ENCODE measurements at regions not wholly inside any gene's neighbourhood (a gene's known extent, or its start where the extent isn't known, plus 50 kb on each side); places are given as distances from the start of the nearest gene placed in this dataset.
"Not testable (repeated sequence)": the region's sequence is repeated elsewhere in the genome, so short reads cannot be mapped to it uniquely, and the experiment has no call there.

- no peak for DNase-seq (ENCODE audit: low spot score)
Measured at GRCh38 chr10:25804505-25804904, 129.5 kb upstream of the MYO3A start.

GRCh38 chr10:25805986-25806385 is 128.0 kb upstream of the MYO3A start:
- no peak for DNase-seq (ENCODE audit: low spot score)

GRCh38 chr10:25808372-25808771 is 125.7 kb upstream of the MYO3A start:
- DNase-seq (ENCODE audit: low spot score), result no peak

- no peak for DNase-seq (ENCODE audit: low spot score)
Measured at GRCh38 chr10:25811052-25811685, 122.9 kb upstream of the MYO3A start.

GRCh38 chr10:25813511-25813910 is 120.5 kb upstream of the MYO3A start:
- no peak for DNase-seq (ENCODE audit: low spot score)

- no peak for DNase-seq (ENCODE audit: low spot score)
Measured at GRCh38 chr10:25815236-25815635, 118.8 kb upstream of the MYO3A start.

- DNase-seq (ENCODE audit: low spot score), result no peak
Measured at GRCh38 chr10:25815999-25816768, 117.8 kb upstream of the MYO3A start.

- DNase-seq (ENCODE audit: low spot score), result no peak
Measured at GRCh38 chr10:25817200-25817599, 116.8 kb upstream of the MYO3A start.

GRCh38 chr10:25818751-25819150 is 115.3 kb upstream of the MYO3A start:
- DNase-seq (ENCODE audit: low spot score), result no peak

GRCh38 chr10:25820472-25820871 is 113.6 kb upstream of the MYO3A start:
- DNase-seq (ENCODE audit: low spot score), result no peak

GRCh38 chr10:25820874-25821273 is 113.2 kb upstream of the MYO3A start:
- DNase-seq (ENCODE audit: low spot score), result no peak

GRCh38 chr10:25824050-25824449 is 110.0 kb upstream of the MYO3A start:
- no peak for DNase-seq (ENCODE audit: low spot score)

GRCh38 chr10:25828475-25828874 is 105.6 kb upstream of the MYO3A start:
- DNase-seq (ENCODE audit: low spot score), result no peak

GRCh38 chr10:25831080-25831479 is 102.9 kb upstream of the MYO3A start:
- no peak for DNase-seq (ENCODE audit: low spot score)

GRCh38 chr10:25839683-25840082 is 94.3 kb upstream of the MYO3A start:
- no peak for DNase-seq (ENCODE audit: low spot score)

- not testable (repeated sequence) for DNase-seq (ENCODE audit: low spot score)
Measured at GRCh38 chr10:25840875-25841274, 93.2 kb upstream of the MYO3A start.

- DNase-seq (ENCODE audit: low spot score), result no peak
Measured at GRCh38 chr10:25842146-25842545, 91.9 kb upstream of the MYO3A start.

- DNase-seq (ENCODE audit: low spot score), result no peak
Measured at GRCh38 chr10:25843551-25844170, 90.4 kb upstream of the MYO3A start.

GRCh38 chr10:25844716-25845115 is 89.3 kb upstream of the MYO3A start:
- not testable (repeated sequence) for DNase-seq (ENCODE audit: low spot score)

GRCh38 chr10:25849268-25849667 is 84.8 kb upstream of the MYO3A start:
- DNase-seq (ENCODE audit: low spot score), result no peak

- no peak for DNase-seq (ENCODE audit: low spot score)
Measured at GRCh38 chr10:25849988-25850387, 84.0 kb upstream of the MYO3A start.

GRCh38 chr10:25851548-25851947 is 82.5 kb upstream of the MYO3A start:
- no peak for DNase-seq (ENCODE audit: low spot score)
